Heart left ventricle (tissue), 13 donors: ENCODE measurements at regions not wholly inside any gene's neighbourhood (a gene's known extent, or its start where the extent isn't known, plus 50 kb on each side); places are given as distances from the start of the nearest gene placed in this dataset.

Experiments
- POLR2A ChIP-seq, 2 donors: fragments of 450-650 bp; IDR thresholded peaks; one replicate each; pipeline ENCODE4 v1.6.1; 2017; ENCODE audit warnings: antibody characterized with exemption in 2 of 2, mild to moderate bottlenecking in 2 of 2, moderate library complexity in 2 of 2
- TF ChIP-seq, protein P1 (sequence below), 12 donors: fragments of 200-600 bp; sonication (generic) in 4 of 12; IDR thresholded peaks; one replicate each; pipeline versions ENCODE4 v1.5.0 to v1.8.0; 2018 to 2022; ENCODE audit warnings: antibody characterized with exemption in 12 of 12, mild to moderate bottlenecking in 5 of 12
- donor health status: ischemic (EF 13 %, LVEDD 7.1; RV severe dilation, severe dysfunction).
- donor health status: DM: no; HTN: yes; CAD: no.
- donor health status: DM: no; HTN: no; CAD: no.
- donor health status: ischemic (EF 25% LVEDD 6.9; RV normal size, moderate dysfunction).
- donor health status: ischemic (EF 25% LVEDD 5.7; RV mildly dilated, moderate dysfunction).
- donor health status: ischemic (EF 35%, LVEDD 5.7; RV mildly dilated, moderate dysfunction).
- donor health status: nonischemic (EF 11% LVEDD 7.7; RV severe dilation, severe dysfunction).
- donor health status: DM: yes; HTN: yes; CAD: no.
- donor health status: PGD.
- donor health status: ischemic (EF 29% LVEDD 5.4; RV normal size, mild dysfunction).
- donor health status: nonischemic (EF 23%, LVEDD 6.1; RV moderate dilation, normal function).

- TF ChIP-seq, protein P1, sequence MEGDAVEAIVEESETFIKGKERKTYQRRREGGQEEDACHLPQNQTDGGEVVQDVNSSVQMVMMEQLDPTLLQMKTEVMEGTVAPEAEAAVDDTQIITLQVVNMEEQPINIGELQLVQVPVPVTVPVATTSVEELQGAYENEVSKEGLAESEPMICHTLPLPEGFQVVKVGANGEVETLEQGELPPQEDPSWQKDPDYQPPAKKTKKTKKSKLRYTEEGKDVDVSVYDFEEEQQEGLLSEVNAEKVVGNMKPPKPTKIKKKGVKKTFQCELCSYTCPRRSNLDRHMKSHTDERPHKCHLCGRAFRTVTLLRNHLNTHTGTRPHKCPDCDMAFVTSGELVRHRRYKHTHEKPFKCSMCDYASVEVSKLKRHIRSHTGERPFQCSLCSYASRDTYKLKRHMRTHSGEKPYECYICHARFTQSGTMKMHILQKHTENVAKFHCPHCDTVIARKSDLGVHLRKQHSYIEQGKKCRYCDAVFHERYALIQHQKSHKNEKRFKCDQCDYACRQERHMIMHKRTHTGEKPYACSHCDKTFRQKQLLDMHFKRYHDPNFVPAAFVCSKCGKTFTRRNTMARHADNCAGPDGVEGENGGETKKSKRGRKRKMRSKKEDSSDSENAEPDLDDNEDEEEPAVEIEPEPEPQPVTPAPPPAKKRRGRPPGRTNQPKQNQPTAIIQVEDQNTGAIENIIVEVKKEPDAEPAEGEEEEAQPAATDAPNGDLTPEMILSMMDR (IDR thresholded peaks at IDR 0.05), result no peak
- no peak for TF ChIP-seq POLR2A (IDR thresholded peaks at IDR 0.05)
Observed at GRCh38 chr5:130550562-130550928, 614.5 kb downstream of the HINT1 start.
